ENCODE measurements at regions not wholly inside any gene's neighbourhood (a gene's known extent, or its start where the extent isn't known, plus 50 kb on each side); places are given as distances from the start of the nearest gene placed in this dataset.

DNA sequence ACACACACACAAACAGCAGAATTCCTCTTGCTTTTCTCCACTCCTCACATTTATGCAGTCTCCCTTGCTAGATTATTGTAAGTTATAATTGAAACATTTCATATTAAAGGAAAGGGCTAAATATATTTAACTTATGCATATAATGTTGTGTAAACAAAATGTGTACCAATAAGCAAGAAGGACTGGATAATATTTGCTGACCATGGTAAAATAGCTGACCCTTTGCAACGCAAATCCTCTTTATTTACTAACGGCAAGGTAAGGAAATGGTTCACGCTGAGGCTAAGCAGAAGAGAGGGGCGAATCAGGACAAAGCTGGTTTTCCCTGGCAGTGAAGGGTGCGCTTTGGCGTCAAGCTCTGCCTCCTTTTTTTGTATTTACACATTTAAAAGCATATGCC lies 154.2 kb upstream of the IRX4 start (continued):
- TF ChIP-seq, protein P1, sequence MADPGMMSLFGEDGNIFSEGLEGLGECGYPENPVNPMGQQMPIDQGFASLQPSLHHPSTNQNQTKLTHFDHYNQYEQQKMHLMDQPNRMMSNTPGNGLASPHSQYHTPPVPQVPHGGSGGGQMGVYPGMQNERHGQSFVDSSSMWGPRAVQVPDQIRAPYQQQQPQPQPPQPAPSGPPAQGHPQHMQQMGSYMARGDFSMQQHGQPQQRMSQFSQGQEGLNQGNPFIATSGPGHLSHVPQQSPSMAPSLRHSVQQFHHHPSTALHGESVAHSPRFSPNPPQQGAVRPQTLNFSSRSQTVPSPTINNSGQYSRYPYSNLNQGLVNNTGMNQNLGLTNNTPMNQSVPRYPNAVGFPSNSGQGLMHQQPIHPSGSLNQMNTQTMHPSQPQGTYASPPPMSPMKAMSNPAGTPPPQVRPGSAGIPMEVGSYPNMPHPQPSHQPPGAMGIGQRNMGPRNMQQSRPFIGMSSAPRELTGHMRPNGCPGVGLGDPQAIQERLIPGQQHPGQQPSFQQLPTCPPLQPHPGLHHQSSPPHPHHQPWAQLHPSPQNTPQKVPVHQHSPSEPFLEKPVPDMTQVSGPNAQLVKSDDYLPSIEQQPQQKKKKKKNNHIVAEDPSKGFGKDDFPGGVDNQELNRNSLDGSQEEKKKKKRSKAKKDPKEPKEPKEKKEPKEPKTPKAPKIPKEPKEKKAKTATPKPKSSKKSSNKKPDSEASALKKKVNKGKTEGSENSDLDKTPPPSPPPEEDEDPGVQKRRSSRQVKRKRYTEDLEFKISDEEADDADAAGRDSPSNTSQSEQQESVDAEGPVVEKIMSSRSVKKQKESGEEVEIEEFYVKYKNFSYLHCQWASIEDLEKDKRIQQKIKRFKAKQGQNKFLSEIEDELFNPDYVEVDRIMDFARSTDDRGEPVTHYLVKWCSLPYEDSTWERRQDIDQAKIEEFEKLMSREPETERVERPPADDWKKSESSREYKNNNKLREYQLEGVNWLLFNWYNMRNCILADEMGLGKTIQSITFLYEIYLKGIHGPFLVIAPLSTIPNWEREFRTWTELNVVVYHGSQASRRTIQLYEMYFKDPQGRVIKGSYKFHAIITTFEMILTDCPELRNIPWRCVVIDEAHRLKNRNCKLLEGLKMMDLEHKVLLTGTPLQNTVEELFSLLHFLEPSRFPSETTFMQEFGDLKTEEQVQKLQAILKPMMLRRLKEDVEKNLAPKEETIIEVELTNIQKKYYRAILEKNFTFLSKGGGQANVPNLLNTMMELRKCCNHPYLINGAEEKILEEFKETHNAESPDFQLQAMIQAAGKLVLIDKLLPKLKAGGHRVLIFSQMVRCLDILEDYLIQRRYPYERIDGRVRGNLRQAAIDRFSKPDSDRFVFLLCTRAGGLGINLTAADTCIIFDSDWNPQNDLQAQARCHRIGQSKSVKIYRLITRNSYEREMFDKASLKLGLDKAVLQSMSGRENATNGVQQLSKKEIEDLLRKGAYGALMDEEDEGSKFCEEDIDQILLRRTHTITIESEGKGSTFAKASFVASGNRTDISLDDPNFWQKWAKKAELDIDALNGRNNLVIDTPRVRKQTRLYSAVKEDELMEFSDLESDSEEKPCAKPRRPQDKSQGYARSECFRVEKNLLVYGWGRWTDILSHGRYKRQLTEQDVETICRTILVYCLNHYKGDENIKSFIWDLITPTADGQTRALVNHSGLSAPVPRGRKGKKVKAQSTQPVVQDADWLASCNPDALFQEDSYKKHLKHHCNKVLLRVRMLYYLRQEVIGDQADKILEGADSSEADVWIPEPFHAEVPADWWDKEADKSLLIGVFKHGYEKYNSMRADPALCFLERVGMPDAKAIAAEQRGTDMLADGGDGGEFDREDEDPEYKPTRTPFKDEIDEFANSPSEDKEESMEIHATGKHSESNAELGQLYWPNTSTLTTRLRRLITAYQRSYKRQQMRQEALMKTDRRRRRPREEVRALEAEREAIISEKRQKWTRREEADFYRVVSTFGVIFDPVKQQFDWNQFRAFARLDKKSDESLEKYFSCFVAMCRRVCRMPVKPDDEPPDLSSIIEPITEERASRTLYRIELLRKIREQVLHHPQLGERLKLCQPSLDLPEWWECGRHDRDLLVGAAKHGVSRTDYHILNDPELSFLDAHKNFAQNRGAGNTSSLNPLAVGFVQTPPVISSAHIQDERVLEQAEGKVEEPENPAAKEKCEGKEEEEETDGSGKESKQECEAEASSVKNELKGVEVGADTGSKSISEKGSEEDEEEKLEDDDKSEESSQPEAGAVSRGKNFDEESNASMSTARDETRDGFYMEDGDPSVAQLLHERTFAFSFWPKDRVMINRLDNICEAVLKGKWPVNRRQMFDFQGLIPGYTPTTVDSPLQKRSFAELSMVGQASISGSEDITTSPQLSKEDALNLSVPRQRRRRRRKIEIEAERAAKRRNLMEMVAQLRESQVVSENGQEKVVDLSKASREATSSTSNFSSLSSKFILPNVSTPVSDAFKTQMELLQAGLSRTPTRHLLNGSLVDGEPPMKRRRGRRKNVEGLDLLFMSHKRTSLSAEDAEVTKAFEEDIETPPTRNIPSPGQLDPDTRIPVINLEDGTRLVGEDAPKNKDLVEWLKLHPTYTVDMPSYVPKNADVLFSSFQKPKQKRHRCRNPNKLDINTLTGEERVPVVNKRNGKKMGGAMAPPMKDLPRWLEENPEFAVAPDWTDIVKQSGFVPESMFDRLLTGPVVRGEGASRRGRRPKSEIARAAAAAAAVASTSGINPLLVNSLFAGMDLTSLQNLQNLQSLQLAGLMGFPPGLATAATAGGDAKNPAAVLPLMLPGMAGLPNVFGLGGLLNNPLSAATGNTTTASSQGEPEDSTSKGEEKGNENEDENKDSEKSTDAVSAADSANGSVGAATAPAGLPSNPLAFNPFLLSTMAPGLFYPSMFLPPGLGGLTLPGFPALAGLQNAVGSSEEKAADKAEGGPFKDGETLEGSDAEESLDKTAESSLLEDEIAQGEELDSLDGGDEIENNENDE (IDR thresholded peaks at IDR 0.05; ENCODE audit: insufficient replicate concordance, low read length), result no peak
- TF ChIP-seq NANOG (IDR thresholded peaks at IDR 0.05; ENCODE audit: insufficient read depth, low read depth, low read length, poor library complexity, severe bottlenecking) (no peak), RXRA (IDR thresholded peaks at IDR 0.05; ENCODE audit: insufficient read depth, low read depth, low read length) (no peak), TAF7 (optimal IDR thresholded peaks at IDR 0.05; ENCODE audit: borderline replicate concordance, low read depth, low read length) (no peak)
- TF ChIP-seq, protein P2, sequence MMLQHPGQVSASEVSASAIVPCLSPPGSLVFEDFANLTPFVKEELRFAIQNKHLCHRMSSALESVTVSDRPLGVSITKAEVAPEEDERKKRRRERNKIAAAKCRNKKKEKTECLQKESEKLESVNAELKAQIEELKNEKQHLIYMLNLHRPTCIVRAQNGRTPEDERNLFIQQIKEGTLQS (IDR thresholded peaks at IDR 0.05; ENCODE audit: insufficient read depth, low read depth, low read length), result no peak

Measured in H1 (cell line).